ENCODE measurements at regions not wholly inside any gene's neighbourhood (a gene's known extent, or its start where the extent isn't known, plus 50 kb on each side); places are given as distances from the start of the nearest gene placed in this dataset.
"Not testable (repeated sequence)": the region's sequence is repeated elsewhere in the genome, so short reads cannot be mapped to it uniquely, and the experiment has no call there.

- ChIA-PET POLR2A (no interaction called here), CTCF (no interaction called here)
Observed at GRCh38 chr4:159608436-159608835, 505.6 kb downstream of the RAPGEF2 start.

DNA sequence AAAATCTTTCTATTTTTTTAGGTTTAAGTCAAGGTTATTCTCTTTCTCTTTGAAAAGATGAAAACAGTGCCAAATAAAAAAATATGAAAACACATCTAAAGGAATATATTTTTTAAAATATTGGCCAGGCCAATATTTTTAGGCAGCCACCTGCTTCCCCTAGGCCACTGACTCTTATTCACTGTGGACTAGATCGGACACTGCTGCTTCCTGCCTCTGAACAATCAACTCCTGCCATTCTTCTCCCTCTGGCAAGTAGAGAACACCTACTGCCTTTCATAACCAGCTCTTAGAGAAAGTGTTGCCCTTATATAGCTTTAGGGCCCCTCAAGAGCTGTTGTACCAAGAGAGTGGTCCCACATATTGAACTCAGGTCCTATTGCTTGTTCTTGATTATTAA is 529.2 kb downstream of the RAPGEF2 start:
- POLR2A ChIA-PET, result no interaction called here
- CTCF ChIA-PET, result no interaction called here

DNA sequence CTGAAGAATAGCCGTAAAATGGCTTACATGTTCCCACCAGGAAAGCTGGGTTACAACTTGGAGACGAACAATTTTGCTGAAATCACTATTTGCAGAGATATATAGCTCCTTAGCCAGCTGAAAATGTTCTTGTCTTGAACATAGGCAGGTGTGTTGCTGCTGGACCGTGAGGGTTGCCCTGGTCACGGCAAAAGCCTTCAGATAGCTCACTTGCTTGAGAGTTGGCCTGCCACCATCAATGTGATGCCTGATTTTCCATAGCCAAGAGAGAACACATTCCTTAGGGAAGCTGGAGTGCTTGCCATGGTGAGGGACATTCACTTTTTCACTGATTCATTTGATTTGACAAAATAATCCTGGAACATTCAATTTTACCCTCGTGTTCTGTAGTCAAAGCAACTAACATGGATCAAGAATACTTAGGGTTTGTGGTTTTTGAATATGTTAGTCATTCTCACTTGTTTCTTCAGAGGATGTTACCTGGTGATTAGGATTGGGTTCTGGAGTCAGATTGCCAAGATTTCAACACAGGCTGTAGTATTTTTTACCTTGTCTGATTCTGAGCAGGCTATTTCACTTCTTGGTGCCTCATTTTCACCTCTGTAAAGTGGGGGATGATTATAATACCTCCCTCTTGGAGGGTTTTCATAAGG is 536.9 kb downstream of the RAPGEF2 start:
- CTCF ChIA-PET, result no interaction called here
- POLR2A ChIA-PET, result no interaction called here

DNA sequence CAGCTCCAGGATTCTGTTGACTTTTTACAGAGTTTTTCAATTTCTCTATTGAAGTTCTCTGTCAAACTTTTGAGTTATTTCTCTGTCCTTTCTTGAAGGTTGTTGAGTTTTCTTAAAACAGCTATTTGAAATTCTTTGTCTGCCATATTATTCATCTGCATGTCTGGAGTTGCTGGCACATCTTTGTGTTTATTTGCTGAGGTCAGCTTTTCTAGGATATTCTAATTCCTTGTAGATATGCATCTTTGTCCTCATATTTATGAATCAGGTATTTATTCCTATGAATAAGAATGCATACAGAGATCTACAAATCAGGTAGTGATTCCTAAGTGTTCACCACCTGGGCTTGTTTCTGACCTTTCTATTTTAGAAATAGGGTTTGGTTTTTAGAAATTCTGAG is 546.4 kb downstream of the RAPGEF2 start:
- POLR2A ChIA-PET, result no interaction called here
- CTCF ChIA-PET, result no interaction called here

GRCh38 chr4:159652871-159653270 is 550.0 kb downstream of the RAPGEF2 start:
- CTCF ChIA-PET, result no interaction called here
- POLR2A ChIA-PET, result no interaction called here

DNA sequence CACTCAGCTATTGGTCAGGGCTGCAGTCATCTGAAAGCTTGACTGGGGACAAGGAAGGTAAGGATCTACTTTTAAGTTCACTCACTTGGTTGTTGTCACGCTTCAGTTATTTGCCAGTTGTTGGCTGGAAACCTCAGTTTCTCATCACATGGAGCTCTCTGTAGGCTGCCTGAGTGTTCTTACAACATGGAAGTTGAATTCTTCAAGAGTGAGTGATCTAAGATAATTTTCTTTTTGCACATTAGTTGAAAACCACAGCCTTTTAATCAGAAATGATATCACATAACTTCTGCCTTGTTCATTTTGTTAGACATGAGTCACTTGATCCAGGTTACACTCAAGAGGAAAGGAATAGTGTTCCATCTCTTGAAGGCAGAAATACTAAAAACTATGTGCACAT is 552.7 kb downstream of the RAPGEF2 start:
- ChIA-PET POLR2A (no interaction called here), CTCF (no interaction called here)

GRCh38 chr4:159669094-159669493 is 566.2 kb downstream of the RAPGEF2 start:
- ChIA-PET POLR2A (no interaction called here), CTCF (no interaction called here)

DNA sequence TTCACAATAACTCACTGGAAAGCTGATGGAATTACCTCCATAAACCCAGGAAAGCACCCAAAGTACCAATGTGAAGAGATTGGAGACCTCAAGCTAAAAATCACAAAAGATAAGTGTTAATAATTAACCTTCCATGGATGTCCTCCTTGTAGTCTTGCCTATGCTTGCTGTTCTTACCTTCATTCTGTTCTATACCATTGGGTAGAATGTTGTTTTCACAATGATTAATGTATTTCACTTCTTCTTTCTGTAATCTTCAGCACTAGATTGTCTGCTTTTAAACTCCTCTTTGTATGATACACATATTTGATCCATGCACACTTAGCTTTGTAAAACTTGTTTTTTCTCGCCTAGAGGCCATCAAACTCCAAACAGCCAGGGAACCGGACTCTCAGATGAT is 570.3 kb downstream of the RAPGEF2 start:
- ChIA-PET CTCF (no interaction called here), POLR2A (no interaction called here)

DNA sequence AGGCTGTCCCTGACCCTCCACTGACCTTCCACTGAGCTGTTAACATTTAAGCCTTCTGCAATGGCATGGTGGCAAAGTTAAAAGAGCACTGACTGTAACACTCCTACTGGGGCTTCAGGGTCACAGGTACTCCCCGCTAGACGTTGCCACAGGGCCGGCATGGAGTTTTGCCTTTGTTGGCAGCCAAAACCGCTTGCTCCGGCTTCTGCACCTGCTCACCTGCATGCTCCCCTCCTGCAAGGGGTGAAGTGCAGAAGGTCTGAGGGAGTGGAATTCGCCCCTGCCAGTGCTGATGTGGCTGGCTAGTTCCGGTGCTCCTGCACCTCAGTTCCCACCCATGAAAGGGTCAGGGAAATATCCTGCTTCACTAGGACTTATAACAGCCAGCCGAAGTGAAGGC is 571.4 kb downstream of the RAPGEF2 start:
- CTCF ChIA-PET, result no interaction called here
- POLR2A ChIA-PET, result no interaction called here

DNA sequence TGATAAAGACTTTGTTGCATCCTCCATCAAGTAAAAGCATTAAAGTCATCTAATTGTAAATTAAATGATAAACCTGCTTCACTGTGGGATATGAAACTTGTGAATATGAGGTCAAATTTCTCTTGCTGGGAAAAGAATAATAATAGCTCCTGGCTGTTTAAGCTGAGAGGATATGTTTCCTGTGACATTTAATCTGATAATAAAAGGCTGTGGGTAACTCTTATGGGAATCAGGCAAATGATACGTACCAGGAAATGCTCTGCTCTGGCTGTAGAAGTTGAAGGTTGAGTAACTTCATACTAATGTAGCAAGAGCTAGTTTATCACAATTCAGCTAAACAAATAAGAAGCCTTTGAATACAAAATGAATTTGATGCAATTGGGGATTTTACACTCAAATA is 574.6 kb downstream of the RAPGEF2 start:
- ChIA-PET CTCF (interaction anchor here (1.0 kb wide), 1 partner anchor 10 kb away, joined by 3 read pairs; no protein-coding TSS in a partner anchor), POLR2A (no interaction called here)

GRCh38 chr4:159682996-159683395 is 580.1 kb downstream of the RAPGEF2 start:
- ChIA-PET CTCF (no interaction called here), POLR2A (no interaction called here)

DNA sequence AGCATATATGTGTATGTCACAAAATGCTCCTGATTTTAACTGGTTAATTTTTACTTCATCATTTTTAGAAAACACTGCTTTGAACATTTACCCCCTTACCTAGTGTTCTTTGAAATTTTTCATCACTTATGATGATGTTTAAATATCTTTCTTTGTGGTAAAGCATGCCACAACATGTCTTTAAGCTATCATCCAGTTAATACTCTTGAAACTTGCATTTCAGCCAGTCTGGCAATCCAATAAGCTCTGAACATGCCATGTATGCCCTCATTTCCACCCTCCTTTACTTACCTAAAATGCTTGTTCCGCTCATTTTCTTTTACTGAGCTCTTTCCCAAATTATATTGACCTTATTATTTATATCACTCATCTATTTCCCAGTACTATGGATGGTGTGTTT is 581.2 kb downstream of the RAPGEF2 start:
- ChIA-PET CTCF (no interaction called here), POLR2A (no interaction called here)

GRCh38 chr4:159685340-159686092 is 582.6 kb downstream of the RAPGEF2 start:
- CTCF ChIA-PET, result no interaction called here
- POLR2A ChIA-PET, result no interaction called here

DNA sequence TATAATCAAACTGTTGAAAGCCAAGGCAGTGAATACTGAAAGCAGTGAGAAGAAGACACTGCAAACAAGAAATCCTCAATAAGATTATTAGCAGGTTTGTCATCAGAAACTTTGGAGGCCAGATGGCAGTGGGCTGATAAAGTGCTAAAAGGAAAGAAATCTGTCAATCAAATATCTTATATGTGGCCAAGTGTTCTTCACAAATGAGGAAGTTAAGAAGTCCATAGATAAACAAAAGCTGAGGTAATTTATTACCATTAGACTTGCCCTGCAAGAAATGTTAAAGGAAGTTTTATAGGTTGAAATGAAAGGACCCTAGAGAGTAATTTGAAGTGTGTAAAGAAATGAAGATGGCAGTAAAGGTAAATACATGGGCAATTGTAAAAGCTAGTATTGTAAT is 586.6 kb downstream of the RAPGEF2 start:
- CTCF ChIA-PET, result no interaction called here
- POLR2A ChIA-PET, result no interaction called here

DNA sequence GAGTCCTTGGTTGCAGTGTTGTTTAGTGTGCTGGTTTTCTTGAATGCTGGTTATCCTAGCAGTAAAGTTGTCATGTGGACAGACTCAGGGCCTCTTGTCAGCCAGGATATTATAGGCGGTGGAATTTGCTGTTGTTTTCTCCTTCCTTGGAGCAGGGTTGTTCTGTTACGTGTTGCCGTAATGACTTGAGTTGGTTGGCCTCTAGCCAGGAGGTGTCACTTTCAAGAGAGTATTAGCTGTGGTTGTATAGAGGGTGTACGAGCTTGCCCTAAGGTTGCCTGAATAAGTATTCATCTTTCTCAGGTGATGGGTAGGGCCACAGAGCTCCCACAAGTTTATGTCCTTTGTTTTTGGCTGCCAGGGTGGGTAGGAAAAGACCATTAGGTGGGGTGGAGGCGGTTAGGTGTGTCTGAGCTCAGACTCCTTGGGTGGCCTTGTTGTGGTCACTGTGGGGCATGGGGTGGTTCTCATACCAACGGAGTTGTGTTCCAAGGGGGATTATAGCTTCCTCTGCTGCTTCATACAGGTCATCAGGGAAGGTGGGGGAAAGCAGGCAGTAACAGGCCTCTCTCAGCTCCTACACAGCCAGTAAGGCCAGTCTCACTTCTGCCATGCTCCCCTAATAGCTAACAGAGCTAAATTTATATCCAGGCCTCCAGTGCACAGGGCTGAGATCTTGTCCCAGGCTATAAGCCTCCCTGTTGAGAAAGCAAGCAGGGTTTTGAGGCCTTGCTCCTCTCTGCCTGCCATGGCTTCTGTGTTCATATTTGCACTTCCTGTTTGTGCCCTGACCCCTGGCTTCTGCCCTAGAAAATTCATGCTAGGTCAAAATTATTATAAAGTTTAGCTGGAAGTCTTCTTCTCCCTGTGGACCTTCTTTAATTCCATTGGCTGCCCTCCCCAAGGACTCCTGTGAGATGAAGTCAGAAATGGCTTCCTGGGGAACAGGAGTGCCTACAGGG is 594.7 kb downstream of the RAPGEF2 start:
- ChIA-PET POLR2A (no interaction called here), CTCF (no interaction called here)

- POLR2A ChIA-PET, result no interaction called here
- CTCF ChIA-PET, result no interaction called here
Observed at GRCh38 chr4:159698336-159698735, 595.5 kb downstream of the RAPGEF2 start.

- ChIA-PET POLR2A (no interaction called here), CTCF (no interaction called here)
Observed at GRCh38 chr4:159702200-159702599, 599.3 kb downstream of the RAPGEF2 start.

GRCh38 chr4:159705334-159705733 is 602.5 kb downstream of the RAPGEF2 start:
- ChIA-PET CTCF (no interaction called here), POLR2A (no interaction called here)

- ChIA-PET CTCF (no interaction called here), POLR2A (no interaction called here)
Observed at GRCh38 chr4:159706704-159707103, 603.8 kb downstream of the RAPGEF2 start.

GRCh38 chr4:159715180-159715579 is 612.3 kb downstream of the RAPGEF2 start:
- POLR2A ChIA-PET, CTCF ChIA-PET: not testable (repeated sequence)

DNA sequence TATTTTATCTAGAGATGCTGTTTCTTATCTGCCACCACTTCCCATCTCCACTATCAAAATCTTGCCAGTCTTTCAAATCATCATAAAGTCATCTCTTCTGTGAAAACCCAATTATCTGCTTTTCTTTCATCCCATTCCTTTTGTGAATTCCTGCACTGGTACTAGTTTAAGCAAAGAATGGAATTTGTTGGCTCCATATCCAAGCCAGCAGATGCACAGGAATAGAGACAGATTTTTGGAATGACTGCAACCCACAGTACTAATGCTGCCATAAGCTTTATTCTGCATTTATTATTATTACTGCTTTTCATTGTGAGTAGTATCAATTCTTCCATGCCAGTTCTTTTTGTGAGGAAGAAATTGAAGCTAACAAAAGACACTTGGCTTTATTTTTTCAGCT is 616.7 kb downstream of the RAPGEF2 start:
- ChIA-PET POLR2A (no interaction called here), CTCF (no interaction called here)

All from activated CD8-positive, alpha-beta memory T cell treated with anti-CD3 and anti-CD28 coated beads for 36 hours (primary cell).